IPS DF 6.9 (cell line): ENCODE measurements at regions not wholly inside any gene's neighbourhood (a gene's known extent, or its start where the extent isn't known, plus 50 kb on each side); places are given as distances from the start of the nearest gene placed in this dataset.

Experiments used
- DNase-seq: peaks from one replicate; pipeline ENCODE4 v3.0.0-alpha.2; 2013; ENCODE audit warnings: low read depth, low spot score
- H3K27ac ChIP-seq: one replicate; pipeline ENCODE4 v1.5.1; 2013; ENCODE audit warnings: low read length, control low read depth
- H3K27me3 ChIP-seq: 2 replicates; pipeline ENCODE4 v1.6.1; 2013; ENCODE audit warnings: mild to moderate bottlenecking, low read length; ENCODE audit not compliant: control insufficient read depth, insufficient read depth
- H3K36me3 ChIP-seq: 2 replicates; pipeline ENCODE4 v1.6.1; 2013; ENCODE audit warnings: low read length; ENCODE audit not compliant: control insufficient read depth, insufficient read depth
- H3K4me1 ChIP-seq: 2 replicates; pipeline ENCODE4 v1.6.1; 2013; ENCODE audit warnings: low read length; ENCODE audit not compliant: control insufficient read depth, insufficient read depth
- H3K4me3 ChIP-seq: 2 replicates; pipeline ENCODE4 v1.5.1; 2013; ENCODE audit warnings: mild to moderate bottlenecking, low read length
- H3K9me3 ChIP-seq: 2 replicates; pipeline ENCODE4 v1.6.1; 2013; ENCODE audit warnings: low read length, inconsistent platforms; ENCODE audit not compliant: control insufficient read depth, insufficient read depth
- WGBS: extraction: QIAGEN DNeasy Blood & Tissue Kit; methylation state at CpG from one replicate; pipeline ENCODE4 v1.1.7; 2013; ENCODE audit warnings: mixed read lengths, missing lambda C conversion rate; ENCODE audit not compliant: insufficient read length, insufficient coverage; 5-methylcytosine and 5-hydroxymethylcytosine counted together

- Histone ChIP-seq H3K27ac (no peak overlapping the region), H3K4me3 (no peak overlapping the region), H3K9me3 (no peaks in the 10 kb centered on the region), H3K27me3 (no peaks in the 10 kb centered on the region), H3K4me1 (no peaks in the 10 kb centered on the region), H3K36me3 (no peaks in the 10 kb centered on the region)
- no peak for DNase-seq
- WGBS = no CpG with 5 or more reads among the region's 2 CpGs
These were observed 242.0 kb downstream of the NFKBIZ start for GRCh38 chr3:102091358-102091757.

GRCh38 chr3:102092617-102093466 is 243.5 kb downstream of the NFKBIZ start:
- H3K27me3 ChIP-seq = no peaks in the 10 kb centered on the region
- DNase-seq = no peak
- no peaks in the 10 kb centered on the region for H3K9me3 ChIP-seq
- H3K27ac ChIP-seq = no peak overlapping the region
- WGBS = 100% methylated on average over 3 of the region's 5 CpGs
- no peaks in the 10 kb centered on the region for H3K4me1 ChIP-seq
- no peak overlapping the region for H3K4me3 ChIP-seq
- H3K36me3 ChIP-seq = no peaks in the 10 kb centered on the region

- Histone ChIP-seq H3K27ac (no peak overlapping the region), H3K27me3 (no peaks in the 10 kb centered on the region)
These were observed 245.2 kb downstream of the NFKBIZ start for GRCh38 chr3:102094506-102094905.

GRCh38 chr3:102095383-102095782 is 246.1 kb downstream of the NFKBIZ start:
- H3K4me3 ChIP-seq = no peak overlapping the region
- no peaks in the 10 kb centered on the region for H3K9me3 ChIP-seq
- H3K36me3 ChIP-seq = no peaks in the 10 kb centered on the region
- no peak overlapping the region for H3K27ac ChIP-seq
- DNase-seq = no peak
- WGBS = no CpG with 5 or more reads among the region's 1 CpG
- H3K27me3 ChIP-seq = no peaks in the 10 kb centered on the region
- no peaks in the 10 kb centered on the region for H3K4me1 ChIP-seq

More at GRCh38 chr3:102094506-102094905, 245.2 kb downstream of the NFKBIZ start:
- DNase-seq = no peak
- H3K36me3 ChIP-seq = no peaks in the 10 kb centered on the region
- no peak overlapping the region for H3K4me3 ChIP-seq
- no peaks in the 10 kb centered on the region for H3K4me1 ChIP-seq
- H3K9me3 ChIP-seq = no peaks in the 10 kb centered on the region

- DNase-seq = no peak
- no peaks in the 10 kb centered on the region for H3K27me3 ChIP-seq
- no peaks in the 10 kb centered on the region for H3K9me3 ChIP-seq
- no CpG with 5 or more reads among the region's 2 CpGs for WGBS
- H3K27ac ChIP-seq = no peak overlapping the region
- H3K4me3 ChIP-seq = no peak overlapping the region
- H3K36me3 ChIP-seq = no peaks in the 10 kb centered on the region
- no peaks in the 10 kb centered on the region for H3K4me1 ChIP-seq
These were observed 246.8 kb downstream of the NFKBIZ start for GRCh38 chr3:102096066-102096465.

- Histone ChIP-seq H3K4me1 (no peaks in the 10 kb centered on the region), H3K36me3 (no peaks in the 10 kb centered on the region), H3K4me3 (no peak overlapping the region), H3K27me3 (no peaks in the 10 kb centered on the region), H3K27ac (no peak overlapping the region), H3K9me3 (no peaks in the 10 kb centered on the region)
- WGBS = no CpG with 5 or more reads among the region's 3 CpGs
- no peak for DNase-seq
These were observed 249.0 kb downstream of the NFKBIZ start for GRCh38 chr3:102098130-102098885.

- Histone ChIP-seq H3K27ac (no peak overlapping the region), H3K4me3 (no peak overlapping the region), H3K36me3 (no peaks in the 10 kb centered on the region), H3K4me1 (no peaks in the 10 kb centered on the region), H3K27me3 (no peaks in the 10 kb centered on the region), H3K9me3 (no peaks in the 10 kb centered on the region)
- no peak for DNase-seq
- no CpG with 5 or more reads among the region's 1 CpG for WGBS
These were observed 250.6 kb downstream of the NFKBIZ start for GRCh38 chr3:102099913-102100312.

- DNase-seq = no peak
- no peaks in the 10 kb centered on the region for H3K36me3 ChIP-seq
- H3K4me3 ChIP-seq = no peak overlapping the region
- no CpG with 5 or more reads among the region's 3 CpGs for WGBS
- H3K27me3 ChIP-seq = no peaks in the 10 kb centered on the region
- no peak overlapping the region for H3K27ac ChIP-seq
- H3K4me1 ChIP-seq = no peaks in the 10 kb centered on the region
- H3K9me3 ChIP-seq = no peaks in the 10 kb centered on the region
These were observed 253.1 kb downstream of the NFKBIZ start for GRCh38 chr3:102102394-102102793.

GRCh38 chr3:102104033-102104432 is 254.7 kb downstream of the NFKBIZ start:
- Histone ChIP-seq H3K27ac (no peak overlapping the region), H3K4me1 (no peaks in the 10 kb centered on the region), H3K27me3 (no peaks in the 10 kb centered on the region), H3K36me3 (no peaks in the 10 kb centered on the region), H3K9me3 (no peaks in the 10 kb centered on the region), H3K4me3 (no peak overlapping the region)
- WGBS = 100% methylated on average over 1 of the region's 2 CpGs
- no peak for DNase-seq

GRCh38 chr3:102105193-102105592 is 255.9 kb downstream of the NFKBIZ start:
- DNase-seq = no peak
- no peak overlapping the region for H3K27ac ChIP-seq
- H3K9me3 ChIP-seq = no peaks in the 10 kb centered on the region
- H3K27me3 ChIP-seq = no peaks in the 10 kb centered on the region
- WGBS = no CpG with 5 or more reads among the region's 5 CpGs
- no peaks in the 10 kb centered on the region for H3K4me1 ChIP-seq
- no peak overlapping the region for H3K4me3 ChIP-seq
- no peaks in the 10 kb centered on the region for H3K36me3 ChIP-seq
